ENCODE measurements at regions not wholly inside any gene's neighbourhood (a gene's known extent, or its start where the extent isn't known, plus 50 kb on each side); places are given as distances from the start of the nearest gene placed in this dataset.

DNA sequence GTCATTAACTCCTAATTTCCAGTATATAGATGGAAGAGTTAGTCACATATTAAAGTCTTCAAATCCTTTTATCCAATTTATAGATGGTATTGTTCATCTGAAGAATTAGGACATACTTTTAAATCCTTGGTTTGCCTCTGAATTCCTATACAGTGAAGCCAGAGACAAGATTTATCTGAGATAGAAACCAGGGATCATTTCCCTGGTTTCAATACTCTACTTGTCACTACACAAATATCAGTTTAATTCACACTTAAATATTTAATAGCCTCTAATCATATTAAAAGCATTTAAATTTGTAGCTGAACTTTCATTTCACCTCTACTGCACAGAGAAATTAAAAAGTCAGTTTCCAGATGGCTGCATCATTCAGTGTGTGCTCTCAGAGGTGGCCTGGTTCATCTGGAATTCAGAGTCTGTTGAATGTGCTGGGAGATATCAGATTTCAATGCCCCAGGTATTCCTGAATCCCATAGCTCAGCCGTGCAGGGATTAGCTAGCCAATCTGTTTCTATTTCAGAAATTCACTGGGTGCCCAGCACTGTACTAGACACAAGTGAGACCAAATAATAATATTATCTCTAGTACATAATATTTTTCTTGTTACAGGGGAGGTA, 344.3 kb downstream of the AASDHPPT start (continued):
- TF ChIP-seq, protein P1, sequence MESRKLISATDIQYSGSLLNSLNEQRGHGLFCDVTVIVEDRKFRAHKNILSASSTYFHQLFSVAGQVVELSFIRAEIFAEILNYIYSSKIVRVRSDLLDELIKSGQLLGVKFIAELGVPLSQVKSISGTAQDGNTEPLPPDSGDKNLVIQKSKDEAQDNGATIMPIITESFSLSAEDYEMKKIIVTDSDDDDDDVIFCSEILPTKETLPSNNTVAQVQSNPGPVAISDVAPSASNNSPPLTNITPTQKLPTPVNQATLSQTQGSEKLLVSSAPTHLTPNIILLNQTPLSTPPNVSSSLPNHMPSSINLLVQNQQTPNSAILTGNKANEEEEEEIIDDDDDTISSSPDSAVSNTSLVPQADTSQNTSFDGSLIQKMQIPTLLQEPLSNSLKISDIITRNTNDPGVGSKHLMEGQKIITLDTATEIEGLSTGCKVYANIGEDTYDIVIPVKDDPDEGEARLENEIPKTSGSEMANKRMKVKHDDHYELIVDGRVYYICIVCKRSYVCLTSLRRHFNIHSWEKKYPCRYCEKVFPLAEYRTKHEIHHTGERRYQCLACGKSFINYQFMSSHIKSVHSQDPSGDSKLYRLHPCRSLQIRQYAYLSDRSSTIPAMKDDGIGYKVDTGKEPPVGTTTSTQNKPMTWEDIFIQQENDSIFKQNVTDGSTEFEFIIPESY (IDR thresholded peaks at IDR 0.05; ENCODE audit: extremely low read depth, insufficient replicate concordance, low read length): no peak
- TF ChIP-seq, protein P2, sequence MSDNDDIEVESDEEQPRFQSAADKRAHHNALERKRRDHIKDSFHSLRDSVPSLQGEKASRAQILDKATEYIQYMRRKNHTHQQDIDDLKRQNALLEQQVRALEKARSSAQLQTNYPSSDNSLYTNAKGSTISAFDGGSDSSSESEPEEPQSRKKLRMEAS (IDR thresholded peaks at IDR 0.05): no peak

DNA sequence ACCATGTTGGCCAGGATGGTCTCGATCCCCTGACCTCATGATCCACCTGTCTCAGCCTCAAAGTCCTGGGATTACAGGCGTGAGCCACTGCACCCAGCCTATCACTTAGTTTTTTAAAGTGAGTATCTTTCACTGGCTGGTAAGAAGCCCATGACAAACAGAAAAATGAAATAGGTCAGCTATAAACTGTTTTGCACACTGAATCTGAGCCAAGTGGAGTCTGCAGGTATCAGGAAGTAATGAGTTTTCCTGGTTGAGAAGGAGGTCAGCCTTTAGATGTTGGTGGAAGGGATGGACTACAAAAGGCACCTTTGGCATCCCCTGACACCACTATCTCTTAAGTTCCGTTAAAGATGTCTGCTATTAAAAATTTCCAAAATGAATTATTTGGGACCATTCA, 345.1 kb downstream of the AASDHPPT start:
- no peak overlapping the region for H3K27ac ChIP-seq (ENCODE audit: low read depth, low read length)
- no peaks in the 10 kb centered on the region for H3K27me3 ChIP-seq (ENCODE audit: insufficient read depth, low read length)
- intact Hi-C loops (cut with micrococcal nuclease): no loop called here
- ATAC-seq (no peak), DNase-seq (ENCODE audit: low read depth, low spot score) (no peak)
- H2AFZ ChIP-seq (ENCODE audit: low read depth, low read length, poor library complexity, severe bottlenecking): no peak overlapping the region
- ChIA-PET POLR2A (no interaction called here), RAD21 (ENCODE audit: low non-redundant PET in 1 of 2, low total read pairs in 2 of 2, uncharacterized antibody in 2 of 2, unreplicated experiment in 2 of 2) (no interaction called here), CTCF (no interaction called here)
- no peak overlapping the region for H3K4me3 ChIP-seq (replicated peaks in 1 of 2; ENCODE audit: low read depth in 1 of 2, low read length in 2 of 2)
- no TSS peak for BruUV-seq (replicated peaks)
- no peak overlapping the region for H3K4me2 ChIP-seq (ENCODE audit: low read length)
- H3K79me2 ChIP-seq (ENCODE audit: insufficient read depth, low read length): no peaks in the 10 kb centered on the region
- H3K9ac ChIP-seq (ENCODE audit: low read length): no peak overlapping the region
- H3K4me1 ChIP-seq (ENCODE audit: control insufficient read depth in 1 of 2, insufficient read depth in 2 of 2, low read length in 2 of 2): peaks cover 0 to 2% of the 10 kb centered on the region in 2 experiments; a peak in 1 of 4 replicates
- no peaks in the 10 kb centered on the region for H3K36me3 ChIP-seq (ENCODE audit: control insufficient read depth in 1 of 2, insufficient read depth in 2 of 2, low read length in 2 of 2)
- no peaks in the 10 kb centered on the region for H4K20me1 ChIP-seq (ENCODE audit: insufficient read depth)
- H3K9me3 ChIP-seq (ENCODE audit: control insufficient read depth in 1 of 2, insufficient read depth in 1 of 2, low read depth in 1 of 2, low read length in 2 of 2): no peaks in the 10 kb centered on the region
- no peaks in the 10 kb centered on the region for H3K9me2 ChIP-seq (ENCODE audit: insufficient read depth)
- TF ChIP-seq, protein P2 (IDR thresholded peaks at IDR 0.05): no peak
- TF ChIP-seq, protein P3, sequence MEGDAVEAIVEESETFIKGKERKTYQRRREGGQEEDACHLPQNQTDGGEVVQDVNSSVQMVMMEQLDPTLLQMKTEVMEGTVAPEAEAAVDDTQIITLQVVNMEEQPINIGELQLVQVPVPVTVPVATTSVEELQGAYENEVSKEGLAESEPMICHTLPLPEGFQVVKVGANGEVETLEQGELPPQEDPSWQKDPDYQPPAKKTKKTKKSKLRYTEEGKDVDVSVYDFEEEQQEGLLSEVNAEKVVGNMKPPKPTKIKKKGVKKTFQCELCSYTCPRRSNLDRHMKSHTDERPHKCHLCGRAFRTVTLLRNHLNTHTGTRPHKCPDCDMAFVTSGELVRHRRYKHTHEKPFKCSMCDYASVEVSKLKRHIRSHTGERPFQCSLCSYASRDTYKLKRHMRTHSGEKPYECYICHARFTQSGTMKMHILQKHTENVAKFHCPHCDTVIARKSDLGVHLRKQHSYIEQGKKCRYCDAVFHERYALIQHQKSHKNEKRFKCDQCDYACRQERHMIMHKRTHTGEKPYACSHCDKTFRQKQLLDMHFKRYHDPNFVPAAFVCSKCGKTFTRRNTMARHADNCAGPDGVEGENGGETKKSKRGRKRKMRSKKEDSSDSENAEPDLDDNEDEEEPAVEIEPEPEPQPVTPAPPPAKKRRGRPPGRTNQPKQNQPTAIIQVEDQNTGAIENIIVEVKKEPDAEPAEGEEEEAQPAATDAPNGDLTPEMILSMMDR (IDR thresholded peaks at IDR 0.05 in 2 of 3, conservative IDR thresholded peaks at IDR 0.05 in 1 of 3; ENCODE audit: borderline replicate concordance in 1 of 3, insufficient read depth in 1 of 3, low read depth in 2 of 3, low read length in 2 of 3): no peak
- no peak for TF ChIP-seq FOSL1 (IDR thresholded peaks at IDR 0.05; ENCODE audit: low read depth)
- TF ChIP-seq CBX3 (IDR thresholded peaks at IDR 0.05; ENCODE audit: low read depth): no peak
- TF ChIP-seq, protein P1 (IDR thresholded peaks at IDR 0.05; ENCODE audit: extremely low read depth, insufficient replicate concordance, low read length): no peak
- no peak for TF ChIP-seq POLR2A (IDR thresholded peaks at IDR 0.05; ENCODE audit: borderline replicate concordance, extremely low read depth, insufficient read depth, insufficient read length)
- TF ChIP-seq SP1 (IDR thresholded peaks at IDR 0.05; ENCODE audit: low read depth): no peak
- no peak for TF ChIP-seq EGR1 (IDR thresholded peaks at IDR 0.05; ENCODE audit: low read depth)
